Gastrocnemius medialis (tissue), 4 donors: ENCODE measurements at regions not wholly inside any gene's neighbourhood (a gene's known extent, or its start where the extent isn't known, plus 50 kb on each side); places are given as distances from the start of the nearest gene placed in this dataset.

ENCODE experiments used
- ATAC-seq, 2 donors: fragments of 150-250 bp; one replicate each; pipeline ENCODE4 v1.9.1; 2016
- DNase-seq, 2 donors: peaks; one replicate each; pipeline ENCODE4 v3.0.0-alpha.2; 2019
- H3K27ac ChIP-seq, 4 donors: fragments of 200-600 bp; sonication (generic); 1 replicate in 1 of 4; 2 replicates in 3 of 4; pipeline ENCODE4 v1.5.1; 2016 to 2018; ENCODE audit warnings: mild to moderate bottlenecking in 2 of 4, moderate library complexity in 1 of 4
- H3K27me3 ChIP-seq, 3 donors: fragments of 200-600 bp; sonication (generic) in 2 of 3; 1 replicate in 1 of 3; 2 replicates in 2 of 3; pipeline versions ENCODE4 v1.5.1 to v1.6.0; 2016 to 2019; ENCODE audit warnings: mild to moderate bottlenecking in 1 of 3, moderate library complexity in 1 of 3
- H3K36me3 ChIP-seq, 2 donors: fragments of 200-600 bp; sonication (generic) in 1 of 2; one replicate each; pipeline ENCODE4 v1.5.1; 2017 to 2018
- H3K4me1 ChIP-seq, 2 donors: fragments of 200-600 bp; sonication (generic) in 1 of 2; one replicate each; pipeline ENCODE4 v1.5.1; 2016 to 2017; ENCODE audit warnings: mild to moderate bottlenecking in 2 of 2
- H3K4me3 ChIP-seq, 4 donors: fragments of 200-600 bp; sonication (generic) in 3 of 4; 1 replicate in 1 of 4; 2 replicates in 3 of 4; pipeline ENCODE4 v1.5.1; 2016 to 2019; ENCODE audit warnings: mild to moderate bottlenecking in 2 of 4
- H3K9me3 ChIP-seq, 3 donors: fragments of 200-600 bp; sonication (generic) in 2 of 3; 1 replicate in 1 of 3; 2 replicates in 2 of 3; pipeline ENCODE4 v1.5.1; 2016 to 2019
- POLR2A ChIP-seq, 2 donors: fragments of 450-650 bp; IDR thresholded peaks; one replicate each; pipeline ENCODE4 v1.6.1; 2017; ENCODE audit warnings: antibody characterized with exemption in 2 of 2, mild to moderate bottlenecking in 2 of 2, moderate library complexity in 2 of 2
- in situ Hi-C, 4 donors: fragments of 200-750 bp; cut with MboI; loops; one replicate each; pipeline versions ENCODE4 v1.15.0 to v1.8.0; 2017; ENCODE audit warnings: low sequenced_read_pairs in 4 of 4
- intact Hi-C: fragments of 100-400 bp; cut with DNase I; formaldehyde crosslinking; loops from one replicate; pipeline ENCODE4 v1.15.1; 2023; ENCODE audit warnings: low total_unique reads
- TF ChIP-seq, protein P1 (sequence below), 5 experiments: fragments of 450-650 bp in 3 of 5; fragments of 200-600 bp in 2 of 5; sonication (generic) in 2 of 5; IDR thresholded peaks in 4 of 5; conservative IDR thresholded peaks in 1 of 5; 1 replicate in 4 of 5; 2 replicates in 1 of 5; pipeline ENCODE4 v1.5.1; 2016 to 2019; ENCODE audit warnings: antibody characterized with exemption in 5 of 5, mild to moderate bottlenecking in 3 of 5, moderate library complexity in 3 of 5

DNA sequence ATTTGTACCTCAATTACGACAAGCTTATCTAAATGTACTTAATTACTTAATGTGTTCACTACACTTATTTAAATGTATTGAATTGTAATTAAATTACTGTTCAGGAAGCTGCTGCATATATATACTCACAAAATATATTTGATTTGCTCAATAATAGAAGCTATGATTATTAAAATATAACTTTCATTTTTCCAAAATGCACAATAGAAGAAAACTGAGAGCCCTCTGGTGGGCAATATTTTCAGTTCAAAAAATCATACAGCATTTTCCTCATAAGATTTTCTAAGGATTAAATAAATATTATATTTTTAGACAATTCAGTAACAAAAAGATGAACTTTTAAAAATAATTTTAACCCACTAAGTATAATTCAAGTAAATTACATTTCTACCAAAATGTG, 217.3 kb downstream of the DKK2 start:
- Histone ChIP-seq H3K9me3 (no peaks in the 10 kb centered on the region), H3K4me3 (no peak overlapping the region), H3K27me3 (no peaks in the 10 kb centered on the region), H3K36me3 (no peaks in the 10 kb centered on the region), H3K4me1 (no peaks in the 10 kb centered on the region), H3K27ac (no peak overlapping the region)
- TF ChIP-seq POLR2A (IDR thresholded peaks at IDR 0.05): no peak
- TF ChIP-seq, protein P1, sequence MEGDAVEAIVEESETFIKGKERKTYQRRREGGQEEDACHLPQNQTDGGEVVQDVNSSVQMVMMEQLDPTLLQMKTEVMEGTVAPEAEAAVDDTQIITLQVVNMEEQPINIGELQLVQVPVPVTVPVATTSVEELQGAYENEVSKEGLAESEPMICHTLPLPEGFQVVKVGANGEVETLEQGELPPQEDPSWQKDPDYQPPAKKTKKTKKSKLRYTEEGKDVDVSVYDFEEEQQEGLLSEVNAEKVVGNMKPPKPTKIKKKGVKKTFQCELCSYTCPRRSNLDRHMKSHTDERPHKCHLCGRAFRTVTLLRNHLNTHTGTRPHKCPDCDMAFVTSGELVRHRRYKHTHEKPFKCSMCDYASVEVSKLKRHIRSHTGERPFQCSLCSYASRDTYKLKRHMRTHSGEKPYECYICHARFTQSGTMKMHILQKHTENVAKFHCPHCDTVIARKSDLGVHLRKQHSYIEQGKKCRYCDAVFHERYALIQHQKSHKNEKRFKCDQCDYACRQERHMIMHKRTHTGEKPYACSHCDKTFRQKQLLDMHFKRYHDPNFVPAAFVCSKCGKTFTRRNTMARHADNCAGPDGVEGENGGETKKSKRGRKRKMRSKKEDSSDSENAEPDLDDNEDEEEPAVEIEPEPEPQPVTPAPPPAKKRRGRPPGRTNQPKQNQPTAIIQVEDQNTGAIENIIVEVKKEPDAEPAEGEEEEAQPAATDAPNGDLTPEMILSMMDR (IDR thresholded peaks at IDR 0.05 in 4 of 5, conservative IDR thresholded peaks at IDR 0.05 in 1 of 5): no peak
- intact Hi-C loops (no loop called here), in situ Hi-C loops (no loop called here)
- no peak for ATAC-seq
- no peak for DNase-seq

DNA sequence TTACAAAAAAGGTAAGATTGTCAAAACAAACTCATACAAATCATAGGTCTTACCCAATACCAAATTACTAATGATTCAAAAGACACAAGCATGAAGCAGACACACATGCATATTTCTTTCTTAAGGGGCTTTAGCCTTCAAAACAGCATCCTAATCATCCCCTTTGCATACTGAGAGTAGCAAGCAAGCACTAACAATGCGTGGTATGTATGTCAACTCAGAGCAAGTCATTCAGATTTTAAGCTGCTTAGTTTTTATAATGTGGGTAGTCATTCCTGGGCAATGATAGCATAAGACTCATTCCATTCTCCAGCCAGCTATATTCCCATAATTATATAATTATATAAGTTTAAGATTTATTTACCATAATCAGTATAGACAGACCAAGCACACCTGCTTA, 219.6 kb downstream of the DKK2 start:
- TF ChIP-seq, protein P1 (IDR thresholded peaks at IDR 0.05 in 4 of 5, conservative IDR thresholded peaks at IDR 0.05 in 1 of 5): no peak
- no peak for TF ChIP-seq POLR2A (IDR thresholded peaks at IDR 0.05)
- no peak for ATAC-seq
- Histone ChIP-seq H3K36me3 (no peaks in the 10 kb centered on the region), H3K4me3 (no peak overlapping the region), H3K27me3 (no peaks in the 10 kb centered on the region), H3K27ac (no peak overlapping the region), H3K9me3 (no peaks in the 10 kb centered on the region), H3K4me1 (no peaks in the 10 kb centered on the region)
- DNase-seq: no peak
- in situ Hi-C loops (no loop called here), intact Hi-C loops (no loop called here)

DNA sequence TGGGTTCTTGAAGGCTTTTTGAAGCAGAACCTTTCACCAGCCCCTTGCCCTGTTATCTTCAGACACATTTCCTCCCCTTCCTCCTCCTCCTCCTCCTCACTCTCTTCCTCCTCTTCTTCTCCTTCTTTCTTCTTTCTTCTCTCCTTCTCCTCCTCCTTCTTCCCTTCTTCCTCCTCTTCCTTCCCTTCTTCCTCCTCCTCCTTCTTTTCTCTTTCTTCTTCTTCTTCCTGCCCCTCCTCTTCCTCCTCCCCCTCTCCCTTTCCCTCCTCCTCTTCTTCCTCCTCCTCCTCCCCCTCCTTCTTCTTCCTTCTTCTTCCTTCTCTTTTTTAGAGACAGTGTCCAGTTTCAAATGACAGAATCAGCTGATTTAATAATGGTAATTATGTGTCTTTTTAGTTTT, 226.0 kb downstream of the DKK2 start:
- no peaks in the 10 kb centered on the region for H3K4me1 ChIP-seq
- TF ChIP-seq, protein P1 (IDR thresholded peaks at IDR 0.05 in 4 of 5, conservative IDR thresholded peaks at IDR 0.05 in 1 of 5): no peak
- TF ChIP-seq POLR2A (IDR thresholded peaks at IDR 0.05): no peak
- H3K4me3 ChIP-seq: no peak overlapping the region
- no peak for DNase-seq
- no peak overlapping the region for H3K27ac ChIP-seq
- in situ Hi-C loops (no loop called here), intact Hi-C loops (no loop called here)
- H3K9me3 ChIP-seq: no peaks in the 10 kb centered on the region
- H3K36me3 ChIP-seq: no peaks in the 10 kb centered on the region
- H3K27me3 ChIP-seq: no peaks in the 10 kb centered on the region
- no peak for ATAC-seq

DNA sequence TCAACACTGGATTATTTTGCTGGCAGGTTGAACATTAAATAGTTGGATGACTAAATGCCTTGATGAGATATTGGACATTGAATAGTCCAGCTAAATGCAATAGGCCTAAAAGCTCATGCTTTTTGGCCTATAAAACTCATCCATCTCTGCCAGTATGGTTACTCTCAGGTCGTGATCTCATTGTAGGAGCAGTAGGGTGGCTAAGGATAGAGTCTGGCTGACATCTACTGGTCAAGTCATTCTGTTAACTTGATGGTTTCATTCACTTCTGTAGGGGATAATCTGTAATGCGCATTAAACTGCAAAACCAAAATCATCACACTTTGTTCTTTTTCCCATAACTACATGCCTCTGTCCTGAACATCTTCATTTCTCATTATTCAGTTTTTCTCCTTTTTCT, 227.0 kb downstream of the DKK2 start:
- intact Hi-C loops (no loop called here), in situ Hi-C loops (no loop called here)
- no peaks in the 10 kb centered on the region for H3K27me3 ChIP-seq
- DNase-seq (no peak), ATAC-seq (no peak)
- TF ChIP-seq, protein P1 (IDR thresholded peaks at IDR 0.05 in 4 of 5, conservative IDR thresholded peaks at IDR 0.05 in 1 of 5): no peak
- TF ChIP-seq POLR2A (IDR thresholded peaks at IDR 0.05): no peak
- no peaks in the 10 kb centered on the region for H3K36me3 ChIP-seq
- no peaks in the 10 kb centered on the region for H3K9me3 ChIP-seq
- H3K4me1 ChIP-seq: no peaks in the 10 kb centered on the region
- H3K4me3 ChIP-seq: no peak overlapping the region
- no peak overlapping the region for H3K27ac ChIP-seq

DNA sequence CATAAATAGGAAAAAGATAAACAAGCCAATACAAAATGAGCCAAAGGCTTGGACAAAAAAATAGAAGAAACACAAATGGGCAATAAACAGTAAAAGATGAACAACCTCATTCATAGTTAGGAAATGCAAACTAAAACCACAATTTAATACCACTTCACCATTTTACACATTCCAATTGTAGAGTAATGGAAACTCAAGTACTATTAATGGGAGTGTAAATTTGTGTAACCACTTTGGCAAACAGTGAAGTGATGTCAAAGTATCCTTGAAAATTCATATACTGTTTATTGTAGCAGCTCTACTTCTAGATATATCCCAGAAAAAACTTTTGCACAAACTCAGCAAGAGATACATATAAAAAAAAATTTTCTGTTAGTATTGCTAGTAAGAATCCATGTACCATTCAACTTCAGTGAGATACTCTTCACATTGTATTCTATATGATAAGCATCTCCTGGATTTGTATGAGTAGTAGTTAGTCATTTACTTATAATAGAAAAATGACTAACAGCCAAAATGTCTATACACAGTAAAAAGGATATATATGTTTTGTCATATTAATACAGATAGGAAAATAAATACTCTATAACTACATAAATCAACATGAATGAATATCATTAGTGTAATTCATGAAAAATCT, 229.8 kb downstream of the DKK2 start:
- TF ChIP-seq, protein P1 (IDR thresholded peaks at IDR 0.05 in 4 of 5, conservative IDR thresholded peaks at IDR 0.05 in 1 of 5): no peak
- TF ChIP-seq POLR2A (IDR thresholded peaks at IDR 0.05): no peak
- Histone ChIP-seq H3K9me3 (no peaks in the 10 kb centered on the region), H3K36me3 (no peaks in the 10 kb centered on the region), H3K4me3 (no peak overlapping the region), H3K27me3 (no peaks in the 10 kb centered on the region), H3K4me1 (no peaks in the 10 kb centered on the region), H3K27ac (no peak overlapping the region)
- intact Hi-C loops: no loop called here
- DNase-seq: no peak
- in situ Hi-C loops: no loop called here
- no peak for ATAC-seq
